GM18505 (cell line): ENCODE measurements at regions not wholly inside any gene's neighbourhood (a gene's known extent, or its start where the extent isn't known, plus 50 kb on each side); places are given as distances from the start of the nearest gene placed in this dataset.
"Not testable (repeated sequence)": the region's sequence is repeated elsewhere in the genome, so short reads cannot be mapped to it uniquely, and the experiment has no call there.

Source experiments
- ATAC-seq: cut with Tn5 transposase; IDR thresholded peaks from one replicate; pipeline ENCODE4 v1.9.1; 2021; ENCODE audit not compliant: unreplicated experiment
- POLR2A ChIP-seq: IDR thresholded peaks from 4 replicates; pipeline ENCODE4 v1.6.1; 2011; ENCODE audit warnings: borderline replicate concordance; ENCODE audit not compliant: insufficient read depth, insufficient read length; ENCODE audit errors: extremely low read depth

DNA sequence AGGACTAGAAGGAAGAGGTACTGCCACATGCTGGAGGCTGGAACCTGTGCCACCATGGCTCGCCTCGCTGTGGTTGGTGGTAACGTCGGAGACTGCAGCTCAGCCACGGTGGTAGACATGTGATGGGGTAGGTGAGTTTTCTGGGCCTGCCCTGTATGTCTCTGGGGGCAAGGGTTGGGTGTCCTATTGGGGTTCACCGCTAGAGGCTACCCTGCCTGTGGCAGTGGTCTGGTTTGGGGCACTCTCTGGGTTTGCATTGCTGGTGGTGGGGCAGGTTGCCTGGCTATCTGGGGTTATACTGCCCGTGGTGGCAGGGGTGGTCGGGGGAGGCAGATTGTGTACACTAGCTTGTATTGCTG lies 79.3 kb upstream of the KCNJ18 start:
- ATAC-seq = no peak
- no peak for TF ChIP-seq POLR2A

DNA sequence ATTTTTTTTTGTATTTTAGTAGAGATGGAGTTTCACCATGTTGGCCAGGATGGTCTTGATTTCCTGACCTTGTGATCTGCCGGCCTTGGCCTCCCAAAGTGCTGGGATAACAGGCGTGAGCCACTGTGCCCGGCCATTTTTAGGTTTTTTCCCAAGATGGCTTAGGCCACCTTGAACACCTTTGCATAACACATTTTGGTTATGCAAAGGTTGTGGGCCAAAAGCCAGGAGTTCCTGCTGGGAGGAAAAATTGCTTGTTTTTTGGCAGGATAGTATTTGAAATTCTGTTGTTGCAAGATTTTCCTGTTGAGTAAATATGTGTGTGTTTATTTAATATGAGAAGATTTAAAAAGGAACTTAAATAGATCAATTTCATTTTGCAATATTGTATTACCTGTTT lies 65.3 kb upstream of the KCNJ18 start:
- not testable (repeated sequence) for ATAC-seq
